IPS DF 19.7 (cell line): ENCODE measurements at regions not wholly inside any gene's neighbourhood (a gene's known extent, or its start where the extent isn't known, plus 50 kb on each side); places are given as distances from the start of the nearest gene placed in this dataset.
"Not testable (repeated sequence)": the region's sequence is repeated elsewhere in the genome, so short reads cannot be mapped to it uniquely, and the experiment has no call there.

Experiments
- DNase-seq: peaks from one replicate; pipeline ENCODE4 v3.0.0-alpha.2; 2013; ENCODE audit warnings: low read depth, low spot score

DNA sequence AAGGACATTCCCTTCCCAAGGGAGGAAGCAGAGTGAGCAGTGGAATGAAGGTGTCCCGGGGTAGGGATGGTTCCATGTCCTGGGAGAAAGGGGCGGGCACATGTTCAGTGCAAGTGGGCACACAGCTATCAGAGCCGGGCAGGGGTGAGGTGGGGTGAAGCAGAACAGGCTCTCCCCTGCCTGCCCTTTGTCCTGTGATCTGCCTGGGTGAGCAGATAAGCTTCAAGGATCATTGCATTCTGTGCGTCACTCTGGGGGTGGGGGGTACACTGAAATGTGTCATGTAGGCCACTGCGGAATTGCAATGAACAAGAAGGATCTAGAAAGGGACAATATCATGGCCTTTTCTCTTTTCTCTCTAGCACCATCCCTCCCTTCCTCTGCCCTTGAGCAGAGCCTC is 61.7 kb upstream of the SHB start:
- no peak for DNase-seq

DNA sequence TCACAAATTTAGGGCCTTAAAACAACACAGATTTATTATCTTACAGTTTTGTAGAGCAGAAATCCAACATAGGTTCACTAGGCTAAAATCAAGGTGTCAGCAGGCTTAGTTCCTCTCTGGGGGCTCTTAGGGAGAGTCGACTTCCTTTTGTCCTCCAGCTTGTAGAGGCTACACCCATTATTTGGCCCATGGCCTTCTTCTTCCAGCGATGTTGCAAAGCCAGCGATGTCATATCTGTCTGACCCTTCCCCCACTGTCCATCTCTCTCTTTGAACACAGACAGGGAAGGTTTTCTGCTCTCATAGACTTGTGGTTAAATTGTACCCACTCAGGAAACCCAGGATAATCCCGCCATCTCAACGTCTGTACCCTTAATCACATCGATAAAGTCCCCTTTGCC is 60.3 kb upstream of the SHB start:
- no peak for DNase-seq

GRCh38 chr9:38128752-38129270 is 59.8 kb upstream of the SHB start:
- no peak for DNase-seq

- no peak for DNase-seq
These were observed 58.3 kb upstream of the SHB start for GRCh38 chr9:38127271-38127839.

DNA sequence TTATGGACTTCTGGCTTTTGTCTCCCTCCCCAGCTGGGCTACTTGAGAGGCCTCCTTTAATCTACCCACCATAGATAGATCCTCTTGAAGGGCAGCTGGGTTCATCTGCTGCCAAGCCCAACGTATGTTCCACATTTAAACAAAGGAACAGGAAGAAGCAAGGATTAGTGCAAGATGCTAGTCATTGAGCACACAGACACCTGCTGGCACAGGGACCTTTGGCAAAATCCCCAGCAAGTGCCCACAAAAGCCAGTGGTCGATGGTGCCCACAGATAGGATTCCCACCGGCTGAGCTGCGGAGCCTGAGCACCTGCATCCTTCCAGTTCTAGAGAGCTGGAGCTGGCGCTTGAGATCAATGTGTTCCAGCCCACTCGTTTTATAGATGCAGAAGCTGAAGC is 57.7 kb upstream of the SHB start:
- no peak for DNase-seq

GRCh38 chr9:38125889-38126288 is 56.9 kb upstream of the SHB start:
- no peak for DNase-seq

GRCh38 chr9:38123359-38123758 is 54.3 kb upstream of the SHB start:
- DNase-seq, result not testable (repeated sequence)

DNA sequence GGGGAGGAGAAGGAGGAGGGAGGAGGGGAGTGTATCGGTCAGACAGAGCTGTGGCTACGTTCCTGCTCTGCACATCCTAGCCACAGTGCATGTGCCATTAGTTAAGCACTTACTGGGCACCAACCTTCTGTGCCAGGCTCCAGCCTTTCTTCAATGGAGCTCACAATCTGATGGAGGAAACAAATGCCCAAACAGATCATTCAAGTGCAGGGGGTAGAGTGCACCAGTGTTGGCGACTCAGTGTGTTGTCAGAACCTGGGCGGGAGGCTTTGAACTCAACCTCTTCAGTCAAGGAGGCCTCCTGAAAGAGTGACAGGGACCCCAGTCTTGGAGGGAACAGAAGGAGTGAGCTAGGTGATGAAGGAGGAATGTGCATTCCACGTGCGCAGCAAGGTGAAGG is 51.9 kb upstream of the SHB start:
- DNase-seq, result no peak

- no peak for DNase-seq
These were observed 50.7 kb upstream of the SHB start for GRCh38 chr9:38119560-38120236.

- no peak for DNase-seq
These were observed 49.9 kb upstream of the SHB start for GRCh38 chr9:38118862-38119438.
